ENCODE measurements at regions not wholly inside any gene's neighbourhood (a gene's known extent, or its start where the extent isn't known, plus 50 kb on each side); places are given as distances from the start of the nearest gene placed in this dataset.
"Not testable (repeated sequence)": the region's sequence is repeated elsewhere in the genome, so short reads cannot be mapped to it uniquely, and the experiment has no call there.

- H3K9me3 ChIP-seq (replicated peaks; ENCODE audit: control insufficient read depth, insufficient read depth, low read length); CTCF ChIA-PET; ATAC-seq; in situ Hi-C loops (cut with MboI); SMC1A ChIA-PET (ENCODE audit: uncharacterized antibody, unreplicated experiment); H3K4me3 ChIP-seq; H2AFZ ChIP-seq (ENCODE audit: control insufficient read depth, low read depth, low read length); RAD21 ChIA-PET (ENCODE audit: unreplicated experiment); H3K36me3 ChIP-seq (ENCODE audit: control insufficient read depth in 2 of 2, insufficient read depth in 2 of 2, low read length in 1 of 2); H3K27me3 ChIP-seq (replicated peaks in 1 of 2; ENCODE audit: control insufficient read depth in 2 of 2, insufficient read depth in 2 of 2, low read length in 1 of 2); H3K9ac ChIP-seq (ENCODE audit: control insufficient read depth, insufficient read depth, low read length); H3K27ac ChIP-seq (ENCODE audit: control insufficient read depth, insufficient read depth); POLR2A ChIA-PET; FAIRE-seq; H3K4me2 ChIP-seq (ENCODE audit: control insufficient read depth, insufficient read depth); H4K20me1 ChIP-seq (ENCODE audit: control insufficient read depth, insufficient read depth); H3K79me2 ChIP-seq (ENCODE audit: control insufficient read depth, insufficient read depth, low read length); H3K4me1 ChIP-seq (ENCODE audit: control insufficient read depth, insufficient read depth, low read length); DNase-seq (ENCODE audit: low read depth, low spot score); BruUV-seq (replicated peaks): not testable (repeated sequence)
- intact Hi-C loops (cut with micrococcal nuclease; ENCODE audit: unreplicated experiment), result loop anchor here (5.0 kb wide), 1 partner anchor 386 kb away; no protein-coding TSS in a partner anchor
- WGBS (ENCODE audit: insufficient coverage, insufficient replicate concordance, low lambda C conversion rate, missing lambda C conversion rate), result 58% methylated on average over 4 of the region's 4 CpGs
These were observed 69.9 kb downstream of the ALG1L2 start for GRCh38 chr3:130151555-130151954.

GRCh38 chr3:130153247-130153646, 71.6 kb downstream of the ALG1L2 start:
- 43% methylated on average over 8 of the region's 8 CpGs for WGBS (ENCODE audit: insufficient coverage, insufficient replicate concordance, low lambda C conversion rate, missing lambda C conversion rate)
- H3K9me3 ChIP-seq (replicated peaks; ENCODE audit: control insufficient read depth, insufficient read depth, low read length); DNase-seq (ENCODE audit: low read depth, low spot score); SMC1A ChIA-PET (ENCODE audit: uncharacterized antibody, unreplicated experiment); H3K79me2 ChIP-seq (ENCODE audit: control insufficient read depth, insufficient read depth, low read length); H3K27ac ChIP-seq (ENCODE audit: control insufficient read depth, insufficient read depth); H2AFZ ChIP-seq (ENCODE audit: control insufficient read depth, low read depth, low read length); H3K4me2 ChIP-seq (ENCODE audit: control insufficient read depth, insufficient read depth); H3K9ac ChIP-seq (ENCODE audit: control insufficient read depth, insufficient read depth, low read length); POLR2A ChIA-PET; H3K27me3 ChIP-seq (replicated peaks in 1 of 2; ENCODE audit: control insufficient read depth in 2 of 2, insufficient read depth in 2 of 2, low read length in 1 of 2); BruUV-seq (replicated peaks); H4K20me1 ChIP-seq (ENCODE audit: control insufficient read depth, insufficient read depth); in situ Hi-C loops (cut with MboI); RAD21 ChIA-PET (ENCODE audit: unreplicated experiment); H3K4me1 ChIP-seq (ENCODE audit: control insufficient read depth, insufficient read depth, low read length); ATAC-seq; H3K4me3 ChIP-seq; H3K36me3 ChIP-seq (ENCODE audit: control insufficient read depth in 2 of 2, insufficient read depth in 2 of 2, low read length in 1 of 2); FAIRE-seq: not testable (repeated sequence)
- CTCF ChIA-PET, result interaction anchor here (0.6 kb wide), 1 partner anchor 96 kb away, joined by 4 read pairs; no protein-coding TSS in a partner anchor
- intact Hi-C loops (cut with micrococcal nuclease; ENCODE audit: unreplicated experiment), result loop anchor here (5.0 kb wide), 1 partner anchor 384 kb away; no protein-coding TSS in a partner anchor

GRCh38 chr3:130155464-130155863, 73.8 kb downstream of the ALG1L2 start:
- intact Hi-C loops (cut with micrococcal nuclease; ENCODE audit: unreplicated experiment), result loop anchor here (5.0 kb wide), 1 partner anchor 87 kb away; no protein-coding TSS in a partner anchor
- CTCF ChIA-PET; H3K9me3 ChIP-seq (replicated peaks; ENCODE audit: control insufficient read depth, insufficient read depth, low read length); H2AFZ ChIP-seq (ENCODE audit: control insufficient read depth, low read depth, low read length); ATAC-seq; H3K79me2 ChIP-seq (ENCODE audit: control insufficient read depth, insufficient read depth, low read length); H3K36me3 ChIP-seq (ENCODE audit: control insufficient read depth in 2 of 2, insufficient read depth in 2 of 2, low read length in 1 of 2); H3K4me2 ChIP-seq (ENCODE audit: control insufficient read depth, insufficient read depth); H3K4me1 ChIP-seq (ENCODE audit: control insufficient read depth, insufficient read depth, low read length); SMC1A ChIA-PET (ENCODE audit: uncharacterized antibody, unreplicated experiment); in situ Hi-C loops (cut with MboI); BruUV-seq (replicated peaks); DNase-seq (ENCODE audit: low read depth, low spot score); H3K27me3 ChIP-seq (replicated peaks in 1 of 2; ENCODE audit: control insufficient read depth in 2 of 2, insufficient read depth in 2 of 2, low read length in 1 of 2); H3K4me3 ChIP-seq; H3K9ac ChIP-seq (ENCODE audit: control insufficient read depth, insufficient read depth, low read length); POLR2A ChIA-PET; H3K27ac ChIP-seq (ENCODE audit: control insufficient read depth, insufficient read depth); FAIRE-seq; H4K20me1 ChIP-seq (ENCODE audit: control insufficient read depth, insufficient read depth); RAD21 ChIA-PET (ENCODE audit: unreplicated experiment): not testable (repeated sequence)
- TF ChIP-seq CTCF (IDR thresholded peaks at IDR 0.05 in 2 of 3, conservative IDR thresholded peaks at IDR 0.05 in 1 of 3; ENCODE audit: control insufficient read depth in 2 of 3, extremely low read depth in 1 of 3, insufficient read depth in 1 of 3, low read depth in 3 of 3, low read length in 3 of 3) (0 out of 6 replicates have a peak, but pooled peaks of 1 of the 3 experiments have one; percentile 2), RAD21 (IDR thresholded peaks at IDR 0.05; ENCODE audit: insufficient read depth, low read depth, low read length) (0 out of 2 replicates have a peak, but pooled peaks have one; percentile 23)
- 0% methylated on average over 1 of the region's 4 CpGs for WGBS (ENCODE audit: insufficient coverage, insufficient replicate concordance, low lambda C conversion rate, missing lambda C conversion rate)

Measured in GM12878 (cell line).